AG09319 (cell line): ENCODE measurements at regions not wholly inside any gene's neighbourhood (a gene's known extent, or its start where the extent isn't known, plus 50 kb on each side); places are given as distances from the start of the nearest gene placed in this dataset.

ENCODE experiments used
- DNase-seq: peaks from one replicate; pipeline ENCODE4 v3.0.0-alpha.2; 2010; ENCODE audit warnings: low read depth; ENCODE audit errors: extremely low read depth
- CTCF ChIP-seq: IDR thresholded peaks from 2 replicates; pipeline ENCODE4 v1.5.1; 2011; ENCODE audit warnings: low read depth, mild to moderate bottlenecking, inconsistent platforms, low read length, moderate library complexity

GRCh38 chr10:61547297-61547696, 94.1 kb upstream of the TMEM26 start:
- DNase-seq, result no peak
- no peak for TF ChIP-seq CTCF

- DNase-seq, result no peak
- no peak for TF ChIP-seq CTCF
Observed at GRCh38 chr10:61545170-61545569, 92.0 kb upstream of the TMEM26 start.

GRCh38 chr10:61543831-61544230, 90.7 kb upstream of the TMEM26 start:
- DNase-seq, result no peak
- no peak for TF ChIP-seq CTCF

GRCh38 chr10:61542596-61542995, 89.4 kb upstream of the TMEM26 start:
- no peak for DNase-seq
- TF ChIP-seq CTCF, result no peak

- TF ChIP-seq CTCF, result no peak
- no peak for DNase-seq
Observed at GRCh38 chr10:61541960-61542359, 88.8 kb upstream of the TMEM26 start.

- no peak for DNase-seq
- no peak for TF ChIP-seq CTCF
Observed at GRCh38 chr10:61539876-61540275, 86.7 kb upstream of the TMEM26 start.

- DNase-seq, result no peak
- no peak for TF ChIP-seq CTCF
Observed at GRCh38 chr10:61529208-61529607, 76.0 kb upstream of the TMEM26 start.
